HG02852 (cell line): ENCODE measurements at regions not wholly inside any gene's neighbourhood (a gene's known extent, or its start where the extent isn't known, plus 50 kb on each side); places are given as distances from the start of the nearest gene placed in this dataset.
"Not testable (repeated sequence)": the region's sequence is repeated elsewhere in the genome, so short reads cannot be mapped to it uniquely, and the experiment has no call there.

Experiments
- ATAC-seq: cut with Tn5 transposase; IDR thresholded peaks from one replicate; pipeline ENCODE4 v1.9.1; 2021; ENCODE audit warnings: mild to moderate bottlenecking, moderate library complexity; ENCODE audit not compliant: unreplicated experiment

- no peak for ATAC-seq
These were observed 1191.3 kb upstream of the TENM3 start for GRCh38 chr4:181051931-181052330.

GRCh38 chr4:181061787-181062186, 1181.4 kb upstream of the TENM3 start:
- ATAC-seq = no peak

GRCh38 chr4:181063212-181063611, 1180.0 kb upstream of the TENM3 start:
- no peak for ATAC-seq

- ATAC-seq = no peak
These were observed 1165.9 kb upstream of the TENM3 start for GRCh38 chr4:181077341-181077740.

GRCh38 chr4:181078196-181078595, 1165.0 kb upstream of the TENM3 start:
- ATAC-seq = no peak

GRCh38 chr4:181083757-181084361, 1159.3 kb upstream of the TENM3 start:
- ATAC-seq = no peak

- ATAC-seq = no peak
These were observed 1157.6 kb upstream of the TENM3 start for GRCh38 chr4:181085557-181085956.

GRCh38 chr4:181105487-181105886, 1137.7 kb upstream of the TENM3 start:
- ATAC-seq = no peak

- ATAC-seq = no peak
These were observed 1136.8 kb upstream of the TENM3 start for GRCh38 chr4:181106398-181106797.

GRCh38 chr4:181108237-181108636, 1135.0 kb upstream of the TENM3 start:
- no peak for ATAC-seq

- ATAC-seq = no peak
These were observed 1124.0 kb upstream of the TENM3 start for GRCh38 chr4:181119186-181119585.

- ATAC-seq = no peak
These were observed 1121.5 kb upstream of the TENM3 start for GRCh38 chr4:181121733-181122132.

GRCh38 chr4:181127171-181127570, 1116.0 kb upstream of the TENM3 start:
- ATAC-seq = no peak

GRCh38 chr4:181130317-181130716, 1112.9 kb upstream of the TENM3 start:
- not testable (repeated sequence) for ATAC-seq

GRCh38 chr4:181137351-181137750, 1105.9 kb upstream of the TENM3 start:
- no peak for ATAC-seq

GRCh38 chr4:181138116-181138515, 1105.1 kb upstream of the TENM3 start:
- no peak for ATAC-seq

- no peak for ATAC-seq
These were observed 1103.1 kb upstream of the TENM3 start for GRCh38 chr4:181140037-181140603.

- peak; percentile 94 for ATAC-seq
These were observed 1099.8 kb upstream of the TENM3 start for GRCh38 chr4:181143250-181143854.

GRCh38 chr4:181146051-181146450, 1097.2 kb upstream of the TENM3 start:
- no peak for ATAC-seq

GRCh38 chr4:181147416-181147951, 1095.7 kb upstream of the TENM3 start:
- ATAC-seq = no peak

- no peak for ATAC-seq
These were observed 1094.7 kb upstream of the TENM3 start for GRCh38 chr4:181148470-181148869.

GRCh38 chr4:181150191-181150590, 1093.0 kb upstream of the TENM3 start:
- ATAC-seq = no peak
